Upper lobe of left lung (tissue), 6 donors: ENCODE measurements at regions not wholly inside any gene's neighbourhood (a gene's known extent, or its start where the extent isn't known, plus 50 kb on each side); places are given as distances from the start of the nearest gene placed in this dataset.

Experiments used
- ATAC-seq, 2 donors: fragments of 200-7000 bp; cut with Tn5 transposase; one replicate each; pipeline ENCODE4 v1.9.1; 2022; ENCODE audit warnings: mild to moderate bottlenecking in 2 of 2, moderate library complexity in 2 of 2; ENCODE audit not compliant: low FRiP score in 2 of 2
- DNase-seq, 2 donors: peaks; one replicate each; pipeline ENCODE4 v3.0.0-alpha.2; 2019 to 2020
- H3K27ac ChIP-seq, 4 donors: fragments of 200-600 bp; sonication (generic); one replicate each; pipeline ENCODE4 v1.5.1; 2016 to 2019
- H3K27me3 ChIP-seq, 4 donors: fragments of 200-600 bp; sonication (generic); one replicate each; pipeline ENCODE4 v1.5.1; 2017 to 2019
- H3K36me3 ChIP-seq, 4 donors: fragments of 200-600 bp; sonication (generic); one replicate each; pipeline ENCODE4 v1.5.1; 2016 to 2019
- H3K4me1 ChIP-seq, 4 donors: fragments of 200-600 bp; sonication (generic); one replicate each; pipeline ENCODE4 v1.5.1; 2018 to 2019
- H3K4me3 ChIP-seq, 4 donors: fragments of 200-600 bp; sonication (generic); one replicate each; pipeline ENCODE4 v1.5.1; 2017 to 2019; ENCODE audit warnings: mild to moderate bottlenecking in 2 of 4, moderate library complexity in 1 of 4
- H3K9me3 ChIP-seq, 4 donors: fragments of 200-600 bp; sonication (generic); one replicate each; pipeline ENCODE4 v1.5.1; 2018 to 2019
- CTCF ChIP-seq, 6 experiments: fragments of 450-650 bp in 4 of 6; fragments of 200-600 bp in 2 of 6; sonication (generic) in 2 of 6; IDR thresholded peaks; one replicate each; pipeline ENCODE4 v1.5.1; 2016 to 2019; ENCODE audit warnings: antibody characterized with exemption in 6 of 6
- EP300 ChIP-seq, 4 donors: sonication (generic); formaldehyde crosslinking; IDR thresholded peaks; one replicate each; pipeline ENCODE4 v1.5.1; 2017; ENCODE audit warnings: antibody characterized with exemption in 4 of 4, control low read depth in 2 of 4
- POLR2A ChIP-seq, 4 donors: fragments of 450-650 bp; IDR thresholded peaks; one replicate each; pipeline ENCODE4 v1.5.1; 2016 to 2017; ENCODE audit warnings: antibody characterized with exemption in 4 of 4, mild to moderate bottlenecking in 2 of 4
- POLR2AphosphoS5 ChIP-seq, 2 donors: sonication (generic); formaldehyde crosslinking; IDR thresholded peaks; one replicate each; pipeline ENCODE4 v1.5.1; 2017; ENCODE audit warnings: antibody characterized with exemption in 2 of 2
- WGBS, 2 donors: methylation state at CpG; one replicate each; pipeline ENCODE4 v1.1.5; 2017 to 2018; 5-methylcytosine and 5-hydroxymethylcytosine counted together
- donor health status: DM: no; HTN: no; CAD: no; lungs with moderate emphysema.
- donor health status: DM: no; HTN: yes; CAD: no; lungs with severe emphysema.

- 60 to 79% methylated on average over 3 of the region's 3 CpGs for WGBS, 2 donors
- DNase-seq: no peak
- no peaks in the 10 kb centered on the region for H3K9me3 ChIP-seq
- no peak for TF ChIP-seq POLR2AphosphoS5 (IDR thresholded peaks at IDR 0.05)
- TF ChIP-seq POLR2A (IDR thresholded peaks at IDR 0.05): no peak
- no peak for TF ChIP-seq EP300 (IDR thresholded peaks at IDR 0.05)
- H3K4me3 ChIP-seq: no peak overlapping the region
- no peaks in the 10 kb centered on the region for H3K36me3 ChIP-seq
- no peak for ATAC-seq
- H3K27ac ChIP-seq: no peak overlapping the region
- H3K4me1 ChIP-seq: no peaks in the 10 kb centered on the region
- no peaks in the 10 kb centered on the region for H3K27me3 ChIP-seq
These were observed 1946.0 kb upstream of the RAG2 start for GRCh38 chr11:38543986-38544385.

GRCh38 chr11:38543311-38543710, 1945.3 kb upstream of the RAG2 start:
- no peaks in the 10 kb centered on the region for H3K4me1 ChIP-seq
- no peaks in the 10 kb centered on the region for H3K36me3 ChIP-seq
- no peak for TF ChIP-seq POLR2AphosphoS5 (IDR thresholded peaks at IDR 0.05)
- no peak for TF ChIP-seq CTCF (IDR thresholded peaks at IDR 0.05)
- no peak overlapping the region for H3K4me3 ChIP-seq
- WGBS, 2 donors: 65 to 72% methylated on average over 1 of the region's 1 CpG
- H3K27ac ChIP-seq: no peak overlapping the region
- H3K27me3 ChIP-seq: no peaks in the 10 kb centered on the region
- no peaks in the 10 kb centered on the region for H3K9me3 ChIP-seq
- DNase-seq (no peak), ATAC-seq (no peak)

- H3K4me3 ChIP-seq: no peak overlapping the region
- H3K4me1 ChIP-seq: no peaks in the 10 kb centered on the region
- H3K36me3 ChIP-seq: no peaks in the 10 kb centered on the region
- peaks cover 0 to 7% (median 0%) of the 10 kb centered on the region in 4 donors for H3K9me3 ChIP-seq
- DNase-seq (no peak), ATAC-seq (no peak)
- no peak overlapping the region for H3K27ac ChIP-seq
- TF ChIP-seq POLR2AphosphoS5 (IDR thresholded peaks at IDR 0.05) (no peak), CTCF (IDR thresholded peaks at IDR 0.05) (no peak), POLR2A (IDR thresholded peaks at IDR 0.05) (no peak), EP300 (IDR thresholded peaks at IDR 0.05) (no peak)
- H3K27me3 ChIP-seq: no peaks in the 10 kb centered on the region
- 24 to 30% methylated on average over 6 of the region's 6 CpGs for WGBS, 2 donors
These were observed 1941.0 kb upstream of the RAG2 start for GRCh38 chr11:38538866-38539680.

DNA sequence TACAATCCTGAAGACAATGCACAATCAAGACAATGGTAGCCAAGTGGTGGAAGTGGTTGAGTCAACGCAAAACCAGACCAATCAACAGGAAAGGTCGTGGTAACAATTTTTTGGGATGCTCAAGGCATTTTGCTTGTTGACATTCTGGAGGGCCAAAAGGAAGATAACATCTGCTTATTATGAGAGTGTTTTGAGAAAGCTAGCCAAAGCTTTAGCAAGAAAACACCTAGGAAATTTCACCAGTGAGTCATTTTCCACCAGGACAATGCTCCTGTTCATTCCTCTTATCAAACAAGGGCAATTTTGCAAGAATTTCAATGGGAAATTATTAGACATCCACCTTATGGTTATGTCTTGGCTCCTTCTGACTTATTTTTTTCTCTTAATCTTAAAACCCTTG, 1932.2 kb upstream of the RAG2 start:
- ATAC-seq: no peak
- WGBS, 2 donors: 75 to 80% methylated on average over 2 of the region's 2 CpGs
- Histone ChIP-seq H3K27me3 (no peaks in the 10 kb centered on the region), H3K27ac (no peak overlapping the region), H3K9me3 (peaks cover 0 to 3% (median 0%) of the 10 kb centered on the region in 4 donors), H3K36me3 (no peaks in the 10 kb centered on the region), H3K4me3 (no peak overlapping the region), H3K4me1 (no peaks in the 10 kb centered on the region)
- no peak for DNase-seq
- no peak for TF ChIP-seq POLR2A (IDR thresholded peaks at IDR 0.05)
- no peak for TF ChIP-seq CTCF (IDR thresholded peaks at IDR 0.05)
- TF ChIP-seq POLR2AphosphoS5 (IDR thresholded peaks at IDR 0.05): no peak
- no peak for TF ChIP-seq EP300 (IDR thresholded peaks at IDR 0.05)

- no peaks in the 10 kb centered on the region for H3K27me3 ChIP-seq
- peaks cover 0 to 8% (median 0%) of the 10 kb centered on the region in 4 donors for H3K9me3 ChIP-seq
- no peak for TF ChIP-seq POLR2A (IDR thresholded peaks at IDR 0.05)
- TF ChIP-seq CTCF (IDR thresholded peaks at IDR 0.05): no peak
- TF ChIP-seq EP300 (IDR thresholded peaks at IDR 0.05): no peak
- no peak for TF ChIP-seq POLR2AphosphoS5 (IDR thresholded peaks at IDR 0.05)
- DNase-seq (no peak), ATAC-seq (no peak)
- no peaks in the 10 kb centered on the region for H3K36me3 ChIP-seq
- no peak overlapping the region for H3K4me3 ChIP-seq
- no peaks in the 10 kb centered on the region for H3K4me1 ChIP-seq
- 75% methylated on average over 1 of the region's 1 CpG for WGBS, 2 donors
- no peak overlapping the region for H3K27ac ChIP-seq
These were observed 1926.9 kb upstream of the RAG2 start for GRCh38 chr11:38524945-38525344.
